ENCODE measurements at regions not wholly inside any gene's neighbourhood (a gene's known extent, or its start where the extent isn't known, plus 50 kb on each side); places are given as distances from the start of the nearest gene placed in this dataset.

DNA sequence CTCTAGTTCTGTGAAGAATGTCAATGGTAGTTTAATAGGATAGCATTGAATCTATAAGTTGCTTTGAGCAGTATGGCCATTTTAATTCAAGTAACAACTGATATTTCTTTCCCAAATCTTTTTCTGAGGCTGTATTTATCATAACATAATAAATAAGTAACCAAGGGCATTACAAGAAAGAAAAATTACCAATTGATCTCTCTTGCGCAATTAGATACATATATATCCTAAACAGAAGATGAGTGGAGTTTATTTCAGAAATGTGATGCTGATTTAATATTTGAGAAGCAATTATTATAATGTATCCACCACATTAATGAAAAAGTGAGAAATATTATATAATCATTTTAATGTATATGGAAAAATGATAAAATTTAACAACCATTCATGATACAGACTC, 802.5 kb upstream of the AGA start:
- in situ Hi-C loops (cut with HindIII; ENCODE audit: low sequenced_read_pairs) = no loop called here
- H3K4me3 ChIP-seq (ENCODE audit: low read depth, low read length) = no peak overlapping the region
- TF ChIP-seq, protein P1, sequence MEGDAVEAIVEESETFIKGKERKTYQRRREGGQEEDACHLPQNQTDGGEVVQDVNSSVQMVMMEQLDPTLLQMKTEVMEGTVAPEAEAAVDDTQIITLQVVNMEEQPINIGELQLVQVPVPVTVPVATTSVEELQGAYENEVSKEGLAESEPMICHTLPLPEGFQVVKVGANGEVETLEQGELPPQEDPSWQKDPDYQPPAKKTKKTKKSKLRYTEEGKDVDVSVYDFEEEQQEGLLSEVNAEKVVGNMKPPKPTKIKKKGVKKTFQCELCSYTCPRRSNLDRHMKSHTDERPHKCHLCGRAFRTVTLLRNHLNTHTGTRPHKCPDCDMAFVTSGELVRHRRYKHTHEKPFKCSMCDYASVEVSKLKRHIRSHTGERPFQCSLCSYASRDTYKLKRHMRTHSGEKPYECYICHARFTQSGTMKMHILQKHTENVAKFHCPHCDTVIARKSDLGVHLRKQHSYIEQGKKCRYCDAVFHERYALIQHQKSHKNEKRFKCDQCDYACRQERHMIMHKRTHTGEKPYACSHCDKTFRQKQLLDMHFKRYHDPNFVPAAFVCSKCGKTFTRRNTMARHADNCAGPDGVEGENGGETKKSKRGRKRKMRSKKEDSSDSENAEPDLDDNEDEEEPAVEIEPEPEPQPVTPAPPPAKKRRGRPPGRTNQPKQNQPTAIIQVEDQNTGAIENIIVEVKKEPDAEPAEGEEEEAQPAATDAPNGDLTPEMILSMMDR (IDR thresholded peaks at IDR 0.05; ENCODE audit: low read depth, low read length, missing control alignments) = no peak
- DNase-seq (ENCODE audit: low read depth) = no peak

DNA sequence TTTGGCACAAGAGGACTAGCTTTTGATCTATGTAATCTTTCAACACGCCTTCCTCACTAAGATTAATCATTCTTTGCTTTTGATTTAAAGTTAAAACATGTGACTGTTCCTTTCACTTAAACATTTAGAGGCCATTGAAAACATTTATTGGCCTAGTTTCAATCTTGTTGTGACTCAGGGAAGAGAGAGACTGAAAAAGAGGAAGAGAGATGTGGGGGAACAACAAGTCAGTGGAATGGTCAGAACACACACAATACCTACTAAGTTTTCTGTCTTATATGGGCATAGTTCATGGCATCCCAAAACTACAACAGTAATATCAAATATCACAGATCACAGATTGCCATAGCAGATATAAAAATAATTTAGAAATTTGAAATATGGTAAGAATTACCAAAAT, 812.9 kb upstream of the AGA start:
- TF ChIP-seq, protein P1 (IDR thresholded peaks at IDR 0.05; ENCODE audit: low read depth, low read length, missing control alignments) = no peak
- DNase-seq (ENCODE audit: low read depth) = no peak
- in situ Hi-C loops (cut with HindIII; ENCODE audit: low sequenced_read_pairs) = no loop called here
- no peak overlapping the region for H3K4me3 ChIP-seq (ENCODE audit: low read depth, low read length)

DNA sequence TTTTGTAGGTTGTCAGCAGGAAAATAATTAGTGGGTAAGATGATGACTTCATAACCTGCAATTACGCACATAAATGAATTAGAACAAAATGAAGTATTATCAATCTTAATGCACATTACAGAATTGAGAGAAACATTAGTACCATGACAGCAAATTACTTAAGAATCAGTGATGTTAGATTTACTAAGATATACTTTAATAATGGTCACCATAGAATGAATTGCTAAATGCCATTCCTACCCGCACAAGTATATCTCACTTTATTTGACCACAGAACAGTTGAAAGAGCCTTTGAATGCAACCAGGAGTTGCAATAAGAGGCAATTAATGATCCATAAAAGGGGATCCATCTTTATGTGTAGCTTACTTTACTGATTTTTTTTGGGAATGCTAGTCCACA, 816.4 kb upstream of the AGA start:
- TF ChIP-seq, protein P1 (IDR thresholded peaks at IDR 0.05; ENCODE audit: low read depth, low read length, missing control alignments) = no peak
- no peak for DNase-seq (ENCODE audit: low read depth)
- in situ Hi-C loops (cut with HindIII; ENCODE audit: low sequenced_read_pairs) = no loop called here
- H3K4me3 ChIP-seq (ENCODE audit: low read depth, low read length) = no peak overlapping the region

DNA sequence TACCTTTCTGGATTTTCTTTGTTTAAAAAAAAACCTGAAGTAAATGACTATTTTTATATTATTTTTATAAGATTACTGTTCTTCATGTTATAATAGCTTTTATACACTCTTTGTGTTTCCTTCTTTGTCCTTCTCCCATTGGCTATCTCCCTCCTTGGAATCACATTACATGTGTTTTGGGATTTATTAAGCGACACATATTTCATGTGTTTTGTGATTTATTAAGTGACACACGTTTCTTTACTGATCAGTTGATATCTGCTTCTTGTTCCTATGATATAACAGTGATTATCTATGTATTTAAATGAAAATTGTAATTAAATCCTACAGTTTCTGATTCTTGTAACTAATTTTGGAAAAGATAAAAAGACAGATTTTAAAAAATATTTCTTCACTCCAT, 817.3 kb upstream of the AGA start:
- TF ChIP-seq, protein P1 (IDR thresholded peaks at IDR 0.05; ENCODE audit: low read depth, low read length, missing control alignments) = no peak
- no peak for DNase-seq (ENCODE audit: low read depth)
- in situ Hi-C loops (cut with HindIII; ENCODE audit: low sequenced_read_pairs) = no loop called here
- H3K4me3 ChIP-seq (ENCODE audit: low read depth, low read length) = no peak overlapping the region

DNA sequence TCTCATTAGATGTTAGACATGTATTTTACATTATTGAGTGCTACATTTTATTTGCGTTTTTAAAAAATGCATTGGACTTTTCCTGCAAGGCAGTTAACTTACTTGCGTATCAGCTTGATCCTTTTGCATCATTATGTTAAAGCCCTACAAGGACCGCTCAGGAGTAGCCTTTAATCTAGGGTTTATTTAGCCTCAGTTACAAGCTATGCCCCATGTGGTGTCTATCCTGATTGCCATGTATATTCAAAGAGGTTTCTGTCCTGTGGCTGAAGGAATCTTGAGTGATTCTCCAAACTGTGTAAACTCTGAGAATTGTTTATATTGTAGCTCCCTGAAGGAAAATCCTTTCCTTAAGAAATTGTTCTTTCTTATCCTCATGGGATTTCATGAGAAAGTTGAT, 821.8 kb upstream of the AGA start:
- TF ChIP-seq, protein P1 (IDR thresholded peaks at IDR 0.05; ENCODE audit: low read depth, low read length, missing control alignments) = no peak
- H3K4me3 ChIP-seq (ENCODE audit: low read depth, low read length) = no peak overlapping the region
- no peak for DNase-seq (ENCODE audit: low read depth)
- in situ Hi-C loops (cut with HindIII; ENCODE audit: low sequenced_read_pairs) = no loop called here

DNA sequence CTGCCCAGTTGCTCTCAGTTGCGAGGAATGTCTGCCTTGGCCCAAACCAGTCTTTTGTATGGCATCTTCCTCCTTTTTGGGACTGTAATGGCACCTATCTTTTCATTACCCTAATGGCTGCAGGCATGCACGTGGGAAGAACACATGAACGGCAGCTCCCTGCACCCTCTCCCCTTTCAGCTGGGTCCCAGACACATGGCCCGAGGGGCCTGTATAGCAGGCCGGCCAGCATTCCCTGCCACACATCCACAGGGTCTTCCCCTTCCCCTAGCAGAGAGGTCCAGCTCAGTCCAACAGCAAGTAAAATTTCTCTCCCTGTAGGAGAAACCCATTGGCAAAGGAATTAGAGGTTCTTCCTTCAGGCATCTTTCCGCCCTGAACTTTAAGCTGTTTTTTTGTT, 829.1 kb upstream of the AGA start:
- DNase-seq (ENCODE audit: low read depth) = no peak
- TF ChIP-seq, protein P1 (IDR thresholded peaks at IDR 0.05; ENCODE audit: low read depth, low read length, missing control alignments) = no peak
- no peak overlapping the region for H3K4me3 ChIP-seq (ENCODE audit: low read depth, low read length)
- in situ Hi-C loops (cut with HindIII; ENCODE audit: low sequenced_read_pairs) = no loop called here

DNA sequence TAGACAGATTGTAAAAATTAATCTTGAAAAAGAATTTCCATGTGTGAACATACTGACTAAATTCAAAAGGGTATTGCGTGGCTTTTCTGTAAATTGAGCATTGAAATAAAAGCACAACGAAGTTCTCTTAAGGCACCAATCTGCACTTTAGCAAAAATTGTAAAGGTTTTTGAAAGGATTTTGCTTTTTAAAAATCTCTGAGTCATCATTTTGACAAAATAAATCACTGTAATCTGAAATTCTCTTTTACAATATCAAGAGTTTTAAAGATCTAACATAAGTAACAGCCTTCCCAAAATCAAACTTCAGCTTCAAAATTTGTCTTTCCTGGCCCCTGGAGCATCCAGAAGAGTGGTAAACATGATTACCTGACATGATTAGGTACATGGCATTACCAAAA, 830.9 kb upstream of the AGA start:
- TF ChIP-seq, protein P1 (IDR thresholded peaks at IDR 0.05; ENCODE audit: low read depth, low read length, missing control alignments) = no peak
- no peak for DNase-seq (ENCODE audit: low read depth)
- no peak overlapping the region for H3K4me3 ChIP-seq (ENCODE audit: low read depth, low read length)
- in situ Hi-C loops (cut with HindIII; ENCODE audit: low sequenced_read_pairs) = no loop called here

Measured in astrocyte of the cerebellum (primary cell).